ENCODE measurements at regions not wholly inside any gene's neighbourhood (a gene's known extent, or its start where the extent isn't known, plus 50 kb on each side); places are given as distances from the start of the nearest gene placed in this dataset.
"Not testable (repeated sequence)": the region's sequence is repeated elsewhere in the genome, so short reads cannot be mapped to it uniquely, and the experiment has no call there.

GRCh38 chr6:155916846-155917624, 461.4 kb upstream of the NOX3 start:
- no peak for DNase-seq (ENCODE audit: low read depth)

GRCh38 chr6:155915651-155916050, 460.0 kb upstream of the NOX3 start:
- DNase-seq (ENCODE audit: low read depth): no peak

GRCh38 chr6:155913816-155914215, 458.2 kb upstream of the NOX3 start:
- no peak for DNase-seq (ENCODE audit: low read depth)

GRCh38 chr6:155909710-155910109, 454.1 kb upstream of the NOX3 start:
- DNase-seq (ENCODE audit: low read depth): no peak

- no peak for DNase-seq (ENCODE audit: low read depth)
These were observed 440.0 kb upstream of the NOX3 start for GRCh38 chr6:155895641-155896040.

- no peak for DNase-seq (ENCODE audit: low read depth)
These were observed 439.1 kb upstream of the NOX3 start for GRCh38 chr6:155894758-155895157.

GRCh38 chr6:155894262-155894661, 438.6 kb upstream of the NOX3 start:
- DNase-seq (ENCODE audit: low read depth): no peak

- DNase-seq (ENCODE audit: low read depth): no peak
These were observed 434.8 kb upstream of the NOX3 start for GRCh38 chr6:155890409-155890808.

- DNase-seq (ENCODE audit: low read depth): no peak
These were observed 433.8 kb upstream of the NOX3 start for GRCh38 chr6:155889410-155889809.

- no peak for DNase-seq (ENCODE audit: low read depth)
These were observed 431.8 kb upstream of the NOX3 start for GRCh38 chr6:155887421-155887820.

- no peak for DNase-seq (ENCODE audit: low read depth)
These were observed 428.1 kb upstream of the NOX3 start for GRCh38 chr6:155883741-155884140.

- DNase-seq (ENCODE audit: low read depth): no peak
These were observed 427.7 kb upstream of the NOX3 start for GRCh38 chr6:155883334-155883731.

- DNase-seq (ENCODE audit: low read depth): no peak
These were observed 427.1 kb upstream of the NOX3 start for GRCh38 chr6:155882527-155883333.

- no peak for DNase-seq (ENCODE audit: low read depth)
These were observed 426.3 kb upstream of the NOX3 start for GRCh38 chr6:155881826-155882526.

- no peak for DNase-seq (ENCODE audit: low read depth)
These were observed 425.3 kb upstream of the NOX3 start for GRCh38 chr6:155880900-155881299.

- no peak for DNase-seq (ENCODE audit: low read depth)
These were observed 417.3 kb upstream of the NOX3 start for GRCh38 chr6:155872961-155873360.

GRCh38 chr6:155867682-155868081, 412.0 kb upstream of the NOX3 start:
- no peak for DNase-seq (ENCODE audit: low read depth)

- not testable (repeated sequence) for DNase-seq (ENCODE audit: low read depth)
These were observed 411.2 kb upstream of the NOX3 start for GRCh38 chr6:155866676-155867390.

- no peak for DNase-seq (ENCODE audit: low read depth)
These were observed 406.2 kb upstream of the NOX3 start for GRCh38 chr6:155861821-155862220.

- not testable (repeated sequence) for DNase-seq (ENCODE audit: low read depth)
These were observed 403.3 kb upstream of the NOX3 start for GRCh38 chr6:155858906-155859305.

- no peak for DNase-seq (ENCODE audit: low read depth)
These were observed 399.1 kb upstream of the NOX3 start for GRCh38 chr6:155854787-155855186.

- no peak for DNase-seq (ENCODE audit: low read depth)
These were observed 397.4 kb upstream of the NOX3 start for GRCh38 chr6:155853011-155853410.
